Left ventricle myocardium inferior (tissue), 1 donor: ENCODE measurements at regions not wholly inside any gene's neighbourhood (a gene's known extent, or its start where the extent isn't known, plus 50 kb on each side); places are given as distances from the start of the nearest gene placed in this dataset.

Experiments
- DNase-seq: peaks from one replicate; pipeline ENCODE4 v3.0.0-alpha.2; 2020
- H3K27ac ChIP-seq: fragments of 200-600 bp; replicated peaks from 2 replicates; pipeline ENCODE4 v1.8.0; 2021
- H3K27me3 ChIP-seq: fragments of 200-600 bp; 2 replicates; pipeline ENCODE4 v1.8.0; 2021; ENCODE audit warnings: low read depth
- H3K36me3 ChIP-seq: fragments of 200-600 bp; 2 replicates; pipeline ENCODE4 v1.8.0; 2021
- H3K4me1 ChIP-seq: fragments of 200-600 bp; 2 replicates; pipeline ENCODE4 v1.8.0; 2021
- H3K4me3 ChIP-seq: fragments of 200-600 bp; 2 replicates; pipeline ENCODE4 v1.8.0; 2021; ENCODE audit warnings: mild to moderate bottlenecking, moderate library complexity
- H3K9me3 ChIP-seq: fragments of 200-600 bp; replicated peaks from 2 replicates; pipeline ENCODE4 v1.8.0; 2021
- CTCF ChIP-seq: fragments of 200-600 bp; IDR thresholded peaks from 2 replicates; pipeline ENCODE4 v1.8.0; 2021; ENCODE audit warnings: antibody characterized with exemption, mild to moderate bottlenecking, borderline replicate concordance
- intact Hi-C: fragments of 100-400 bp; cut with micrococcal nuclease; formaldehyde crosslinking; loops from one replicate; pipeline ENCODE4 v1.11.0; 2022
- donor health status: DM: no; HTN: yes; CAD: no; lungs with severe emphysema.

GRCh38 chr18:77634494-77634893 lies 384.8 kb downstream of the GALR1 start:
- no peak for TF ChIP-seq CTCF
- intact Hi-C loops = no loop called here

GRCh38 chr18:77635451-77635850 lies 385.8 kb downstream of the GALR1 start:
- intact Hi-C loops = no loop called here
- no peak for TF ChIP-seq CTCF
- H3K4me1 ChIP-seq = no peaks in the 10 kb centered on the region
- H3K9me3 ChIP-seq = peaks cover 13% of the 10 kb centered on the region
- peak; percentile 34 for DNase-seq
- H3K4me3 ChIP-seq = no peak overlapping the region
- peak overlapping the region; percentile 36 for H3K27ac ChIP-seq
- H3K27me3 ChIP-seq = peaks cover 11% of the 10 kb centered on the region
- H3K36me3 ChIP-seq = no peaks in the 10 kb centered on the region

More at GRCh38 chr18:77634494-77634893, 384.8 kb downstream of the GALR1 start:
- Histone ChIP-seq H3K9me3 (peaks cover 13% of the 10 kb centered on the region), H3K36me3 (no peaks in the 10 kb centered on the region), H3K4me3 (no peak overlapping the region), H3K27ac (no peak overlapping the region), H3K4me1 (no peaks in the 10 kb centered on the region), H3K27me3 (peaks cover 11% of the 10 kb centered on the region)
- no peak for DNase-seq

- Histone ChIP-seq H3K4me1 (no peaks in the 10 kb centered on the region), H3K27me3 (peaks cover 11% of the 10 kb centered on the region), H3K4me3 (no peak overlapping the region), H3K36me3 (no peaks in the 10 kb centered on the region), H3K27ac (peak overlapping the region; percentile 36), H3K9me3 (peaks cover 13% of the 10 kb centered on the region)
- DNase-seq = no peak
- TF ChIP-seq CTCF = no peak
- intact Hi-C loops = no loop called here
Measured at GRCh38 chr18:77635858-77636257, 386.2 kb downstream of the GALR1 start.

GRCh38 chr18:77645170-77645872 lies 395.7 kb downstream of the GALR1 start:
- Histone ChIP-seq H3K9me3 (peaks cover 19% of the 10 kb centered on the region), H3K27me3 (peaks cover 19% of the 10 kb centered on the region), H3K4me3 (no peak overlapping the region), H3K4me1 (no peaks in the 10 kb centered on the region), H3K36me3 (no peaks in the 10 kb centered on the region), H3K27ac (no peak overlapping the region)
- intact Hi-C loops = no loop called here
- DNase-seq = no peak
- TF ChIP-seq CTCF = no peak

GRCh38 chr18:77647472-77647871 lies 397.8 kb downstream of the GALR1 start:
- Histone ChIP-seq H3K9me3 (peaks cover 10% of the 10 kb centered on the region), H3K27me3 (peaks cover 38% of the 10 kb centered on the region), H3K36me3 (no peaks in the 10 kb centered on the region), H3K27ac (no peak overlapping the region), H3K4me1 (no peaks in the 10 kb centered on the region), H3K4me3 (no peak overlapping the region)
- TF ChIP-seq CTCF = no peak
- intact Hi-C loops = no loop called here
- no peak for DNase-seq
